ENCODE measurements at regions not wholly inside any gene's neighbourhood (a gene's known extent, or its start where the extent isn't known, plus 50 kb on each side); places are given as distances from the start of the nearest gene placed in this dataset.
"Not testable (repeated sequence)": the region's sequence is repeated elsewhere in the genome, so short reads cannot be mapped to it uniquely, and the experiment has no call there.

DNA sequence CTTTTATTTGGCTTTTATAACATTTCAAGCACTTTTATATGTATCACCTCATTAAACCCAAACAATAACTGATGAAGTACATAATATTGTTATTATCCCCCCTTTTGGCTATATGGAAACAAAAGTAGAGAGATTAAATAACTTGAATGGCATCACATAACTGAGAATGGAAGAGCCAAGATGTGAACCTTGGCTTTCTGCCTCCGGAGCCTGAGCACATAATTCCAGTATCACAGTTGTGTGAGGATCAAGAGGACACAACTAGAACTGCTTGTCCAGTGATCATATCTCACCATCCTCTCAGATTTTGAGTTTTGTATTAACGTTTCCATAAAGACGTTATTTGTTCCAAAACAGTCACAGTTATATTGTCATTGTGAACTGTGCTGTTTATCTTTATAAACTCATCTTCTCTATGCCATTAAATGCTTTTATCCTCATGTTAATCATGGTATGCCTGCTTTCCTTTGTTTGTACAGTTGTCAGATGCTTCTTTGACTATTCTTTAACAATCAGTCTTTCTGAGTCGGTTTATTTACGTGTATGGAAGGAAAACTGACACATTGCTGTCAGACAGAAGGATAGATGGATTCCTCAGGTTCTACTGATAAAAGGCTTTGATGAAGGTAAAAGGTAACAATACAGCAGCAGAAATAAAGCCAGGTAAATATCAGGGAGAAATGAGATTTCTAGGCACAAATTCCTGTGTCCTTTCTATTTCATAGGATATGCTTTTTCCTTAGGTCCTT, 92.0 kb upstream of the FAM13C start:
- DNase-seq (ENCODE audit: low spot score), result no peak

DNA sequence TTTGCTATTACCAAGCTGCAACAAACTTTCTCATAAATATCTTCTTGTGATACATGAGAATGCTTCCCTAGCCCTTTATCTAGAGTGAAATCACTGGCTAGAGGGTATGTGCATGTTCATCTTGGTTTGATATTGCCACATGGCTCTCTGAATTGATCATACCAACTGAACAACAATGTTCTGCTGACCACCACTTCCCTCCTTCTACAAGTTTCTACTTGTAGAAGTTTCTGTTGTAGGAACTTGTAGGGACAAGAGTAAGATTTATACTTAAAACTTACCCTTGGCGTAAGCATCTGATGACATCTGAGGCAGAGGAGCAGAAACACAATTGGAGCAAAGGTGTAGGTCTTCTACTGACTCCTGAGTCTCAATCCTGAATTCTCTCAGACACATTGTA, 86.3 kb upstream of the FAM13C start:
- DNase-seq (ENCODE audit: low spot score), result no peak

DNA sequence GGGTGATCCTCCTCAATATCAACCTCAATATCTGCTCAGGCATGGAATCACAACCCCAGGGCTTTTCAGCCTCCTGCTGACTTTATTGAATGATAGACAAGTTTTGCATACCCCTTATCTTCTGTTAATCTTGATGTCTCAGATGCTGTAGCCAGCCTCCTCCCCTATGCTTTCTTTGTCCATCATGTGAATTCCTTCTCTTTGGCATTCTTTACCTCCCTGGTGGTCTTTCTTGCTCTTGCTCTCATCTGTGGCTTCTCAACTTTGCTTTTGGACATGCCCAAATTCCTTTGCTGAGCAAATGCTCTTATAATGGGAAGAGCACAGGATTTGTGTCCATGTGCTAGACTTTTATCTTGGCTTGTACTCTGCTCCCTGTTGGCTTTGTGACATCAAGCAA, 73.4 kb upstream of the FAM13C start:
- DNase-seq (ENCODE audit: low spot score), result no peak

DNA sequence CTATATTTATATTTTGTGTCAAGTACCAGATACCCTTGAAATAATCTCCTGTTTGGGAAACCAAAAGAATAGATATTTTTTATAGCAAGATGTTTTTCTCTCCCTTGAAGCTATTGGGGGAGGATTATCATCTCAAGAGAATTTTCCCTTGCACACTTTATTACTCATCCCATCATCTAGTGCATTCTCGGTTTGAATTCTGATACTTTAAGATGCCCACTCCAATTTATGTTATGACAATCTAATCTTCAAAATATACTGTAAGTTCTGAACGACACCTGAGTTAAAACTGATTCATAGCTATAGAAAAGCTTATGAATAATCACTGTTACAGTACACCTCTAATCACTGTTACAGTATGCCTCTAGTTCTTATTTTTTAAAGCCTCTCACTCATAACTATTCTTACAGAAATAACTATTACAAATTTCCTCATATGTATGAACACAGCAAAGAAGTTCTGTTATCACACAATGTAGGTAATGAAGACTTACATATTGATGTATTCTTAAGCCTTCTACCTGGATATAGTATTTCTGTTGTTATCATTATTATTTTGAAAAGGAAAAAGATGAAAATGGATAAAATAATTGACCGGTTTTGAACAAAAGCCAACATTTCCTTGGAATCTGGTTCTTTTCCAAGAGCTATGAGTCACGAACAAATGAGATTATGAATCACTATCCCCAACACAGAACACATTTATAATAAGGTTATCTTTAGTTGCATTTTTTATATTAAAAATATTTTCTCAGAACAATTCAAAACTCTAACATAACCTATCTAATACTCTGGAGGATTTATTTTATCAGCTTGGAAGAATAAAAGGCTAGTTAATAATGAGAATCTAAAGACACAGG, 72.3 kb upstream of the FAM13C start:
- DNase-seq (ENCODE audit: low spot score), result no peak

DNA sequence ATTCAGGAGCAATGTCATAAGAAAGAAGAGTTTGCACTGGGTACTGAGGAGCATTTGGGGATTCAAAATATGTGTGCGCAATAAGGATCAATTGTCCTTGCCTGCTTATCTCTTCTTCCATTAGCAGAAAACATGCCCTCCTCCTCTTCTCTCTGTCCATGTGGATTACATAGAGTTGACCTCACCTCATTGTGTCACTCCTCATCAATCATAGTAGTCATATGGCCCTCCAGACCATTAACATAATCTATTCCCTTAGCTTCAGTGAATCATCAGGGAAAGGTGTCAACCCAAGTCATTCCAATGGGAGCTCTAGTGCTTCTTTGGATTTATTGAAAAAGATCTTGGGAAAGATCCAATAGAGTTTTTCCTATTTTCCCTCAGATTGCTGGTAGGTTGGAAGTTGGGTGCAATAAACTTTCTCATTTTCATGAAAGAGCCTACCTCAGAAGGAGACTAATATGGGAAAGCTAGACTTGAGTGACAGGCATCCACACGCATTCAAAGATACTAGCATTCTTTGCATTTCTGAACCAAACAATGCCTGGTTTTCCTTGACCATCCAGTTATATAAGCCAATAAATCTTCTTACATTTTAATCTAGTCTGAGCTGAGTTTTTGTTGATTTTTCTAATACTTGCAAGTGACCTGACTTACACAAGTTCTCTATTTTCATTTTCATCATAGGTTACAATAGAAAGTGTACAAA, 71.5 kb upstream of the FAM13C start:
- DNase-seq (ENCODE audit: low spot score), result no peak

DNA sequence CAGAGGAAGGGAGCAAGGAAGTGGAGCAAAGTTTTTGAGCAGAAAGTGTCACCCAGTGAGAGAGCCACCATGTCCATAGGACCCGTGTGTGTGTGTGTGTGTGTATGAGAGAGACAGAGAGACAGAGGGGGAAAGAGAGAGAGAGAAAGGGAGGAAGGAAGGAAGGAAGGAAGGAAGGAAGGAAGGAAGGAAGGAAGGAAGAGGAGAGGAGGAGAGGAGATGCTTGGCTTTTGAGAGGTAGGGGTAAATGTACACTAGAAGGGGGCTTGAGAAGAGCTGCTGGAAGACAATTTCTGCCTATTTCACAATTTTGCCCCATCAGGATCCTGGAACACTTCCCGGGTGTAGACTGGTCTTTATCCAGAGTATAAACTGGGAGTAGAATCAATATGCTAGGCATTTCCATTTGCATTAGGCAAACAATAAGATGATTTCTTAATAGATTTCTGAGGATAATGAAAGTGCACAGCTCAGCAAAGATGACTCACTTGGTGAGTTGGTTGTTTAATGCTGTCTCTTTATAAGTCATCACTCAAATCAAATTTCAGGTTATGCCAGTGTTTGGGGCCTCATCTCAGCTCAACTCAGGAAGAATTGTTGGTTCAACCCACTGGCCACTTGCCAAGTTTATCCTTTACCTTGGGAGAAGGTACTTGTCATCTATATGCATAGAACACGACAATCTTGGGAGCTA, 70.0 kb upstream of the FAM13C start:
- DNase-seq (ENCODE audit: low spot score), result no peak

DNA sequence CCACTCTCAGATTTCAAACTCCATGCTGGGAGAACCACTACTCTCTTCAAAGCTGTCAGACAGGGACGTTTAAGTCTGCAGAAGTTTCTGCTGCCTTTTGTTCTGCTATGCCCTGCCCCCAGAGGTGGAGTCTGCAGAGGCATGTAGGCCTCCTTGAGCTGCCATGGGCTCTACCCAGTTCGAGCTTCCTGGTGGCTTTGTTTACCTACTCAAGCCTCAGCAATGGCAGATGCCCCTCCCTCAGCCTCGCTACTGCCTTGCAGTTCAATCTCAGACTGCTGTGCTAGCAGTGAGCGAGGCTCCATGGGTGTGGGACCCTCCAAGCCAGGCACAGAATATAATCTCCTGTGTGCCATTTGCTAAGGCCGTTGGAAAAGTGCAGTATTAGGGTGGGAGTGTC, 51.4 kb upstream of the FAM13C start:
- not testable (repeated sequence) for DNase-seq (ENCODE audit: low spot score)

Measured in pons (tissue), 1 donor.